ENCODE measurements at regions not wholly inside any gene's neighbourhood (a gene's known extent, or its start where the extent isn't known, plus 50 kb on each side); places are given as distances from the start of the nearest gene placed in this dataset.

GRCh38 chr7:390761-391410 lies 100.9 kb downstream of the FOXL3 start:
- Histone ChIP-seq H3K4me1 (peaks cover 0 to 13% (median 5%) of the 10 kb centered on the region in 3 donors), H3K36me3 (no peaks in the 10 kb centered on the region), H3K4me3 (no peak overlapping the region), H3K27ac (no peak overlapping the region), H3K9me3 (peaks cover 0 to 10% (median 8%) of the 10 kb centered on the region in 3 donors), H3K27me3 (no peaks in the 10 kb centered on the region)
- intact Hi-C loops (cut with DNase I) = no loop called here
- TF ChIP-seq POLR2A (IDR thresholded peaks at IDR 0.05) = no peak
- TF ChIP-seq CTCF (IDR thresholded peaks at IDR 0.05) = no peak
- DNase-seq = no peak
- 90% methylated on average over 4 of the region's 20 CpGs; no CpG with 5 or more reads in 1 of the 2 donors for WGBS, 2 donors

GRCh38 chr7:391411-391951 lies 101.5 kb downstream of the FOXL3 start:
- no CpG with 5 or more reads among the region's 26 CpGs for WGBS, 2 donors
- H3K27ac ChIP-seq = no peak overlapping the region

GRCh38 chr7:391961-392524 lies 102.1 kb downstream of the FOXL3 start:
- no peak for TF ChIP-seq POLR2A (IDR thresholded peaks at IDR 0.05)
- TF ChIP-seq CTCF (IDR thresholded peaks at IDR 0.05) = no peak
- no peak overlapping the region for H3K27ac ChIP-seq
- peaks cover 0 to 21% (median 8%) of the 10 kb centered on the region in 3 donors for H3K9me3 ChIP-seq
- intact Hi-C loops (cut with DNase I) = no loop called here
- no peaks in the 10 kb centered on the region for H3K27me3 ChIP-seq
- whole genome bisulfite sequencing, 2 donors = 76 to 90% methylated on average over 12 to 13 of the region's 25 CpGs
- H3K4me1 ChIP-seq = peaks cover 0 to 13% (median 5%) of the 10 kb centered on the region in 3 donors
- H3K36me3 ChIP-seq = no peaks in the 10 kb centered on the region
- H3K4me3 ChIP-seq = no peak overlapping the region
- DNase-seq = no peak

More at GRCh38 chr7:391411-391951, 101.5 kb downstream of the FOXL3 start:
- TF ChIP-seq POLR2A (IDR thresholded peaks at IDR 0.05) = no peak
- TF ChIP-seq CTCF (IDR thresholded peaks at IDR 0.05) = peak in 1 of 6 experiments; percentile 5
- intact Hi-C loops (cut with DNase I) = no loop called here
- Histone ChIP-seq H3K9me3 (peaks cover 0 to 15% (median 8%) of the 10 kb centered on the region in 3 donors), H3K27me3 (no peaks in the 10 kb centered on the region), H3K4me1 (peaks cover 0 to 13% (median 5%) of the 10 kb centered on the region in 3 donors), H3K4me3 (no peak overlapping the region), H3K36me3 (no peaks in the 10 kb centered on the region)
- no peak for DNase-seq

GRCh38 chr7:392822-393221 lies 102.9 kb downstream of the FOXL3 start:
- WGBS, 2 donors = 76 to 79% methylated on average over 3 of the region's 3 CpGs
- Histone ChIP-seq H3K4me3 (no peak overlapping the region), H3K27me3 (no peaks in the 10 kb centered on the region), H3K9me3 (peaks cover 0 to 27% (median 9%) of the 10 kb centered on the region in 3 donors), H3K27ac (no peak overlapping the region), H3K4me1 (peaks cover 0 to 13% (median 5%) of the 10 kb centered on the region in 3 donors), H3K36me3 (no peaks in the 10 kb centered on the region)
- intact Hi-C loops (cut with DNase I) = no loop called here
- DNase-seq = no peak
- TF ChIP-seq CTCF (IDR thresholded peaks at IDR 0.05) = no peak
- no peak for TF ChIP-seq POLR2A (IDR thresholded peaks at IDR 0.05)

GRCh38 chr7:395643-396042 lies 105.7 kb downstream of the FOXL3 start:
- Histone ChIP-seq H3K27me3 (peaks cover 0 to 11% (median 0%) of the 10 kb centered on the region in 4 donors), H3K4me1 (peaks cover 0 to 12% (median 5%) of the 10 kb centered on the region in 3 donors), H3K9me3 (peaks cover 0 to 40% (median 19%) of the 10 kb centered on the region in 3 donors), H3K36me3 (no peaks in the 10 kb centered on the region), H3K4me3 (no peak overlapping the region), H3K27ac (no peak overlapping the region)
- no peak for TF ChIP-seq POLR2A (IDR thresholded peaks at IDR 0.05)
- no peak for TF ChIP-seq CTCF (IDR thresholded peaks at IDR 0.05)
- no peak for DNase-seq
- intact Hi-C loops (cut with DNase I) = no loop called here
